Stomach (tissue), 4 donors: ENCODE measurements at regions not wholly inside any gene's neighbourhood (a gene's known extent, or its start where the extent isn't known, plus 50 kb on each side); places are given as distances from the start of the nearest gene placed in this dataset.
A peak's percentile ranks its signal among the peaks of the same experiment; 100 is the strongest.

Experiments
- EP300 ChIP-seq: sonication (generic); formaldehyde crosslinking; IDR thresholded peaks from one replicate; pipeline ENCODE4 v1.6.1; 2017; ENCODE audit warnings: antibody characterized with exemption
- POLR2A ChIP-seq, 4 donors: fragments of 450-650 bp; IDR thresholded peaks; one replicate each; pipeline ENCODE4 v1.6.1; 2016; ENCODE audit warnings: antibody characterized with exemption in 4 of 4, control low read depth in 2 of 4, mild to moderate bottlenecking in 1 of 4, moderate library complexity in 1 of 4
- TF ChIP-seq, protein P1 (sequence below), 7 experiments: fragments of 450-650 bp in 4 of 7; fragments of 200-600 bp in 3 of 7; sonication (generic) in 3 of 7; IDR thresholded peaks; one replicate each; pipeline ENCODE4 v1.5.1; 2016 to 2019; ENCODE audit warnings: antibody characterized with exemption in 7 of 7, control low read depth in 2 of 7, mild to moderate bottlenecking in 1 of 7

DNA sequence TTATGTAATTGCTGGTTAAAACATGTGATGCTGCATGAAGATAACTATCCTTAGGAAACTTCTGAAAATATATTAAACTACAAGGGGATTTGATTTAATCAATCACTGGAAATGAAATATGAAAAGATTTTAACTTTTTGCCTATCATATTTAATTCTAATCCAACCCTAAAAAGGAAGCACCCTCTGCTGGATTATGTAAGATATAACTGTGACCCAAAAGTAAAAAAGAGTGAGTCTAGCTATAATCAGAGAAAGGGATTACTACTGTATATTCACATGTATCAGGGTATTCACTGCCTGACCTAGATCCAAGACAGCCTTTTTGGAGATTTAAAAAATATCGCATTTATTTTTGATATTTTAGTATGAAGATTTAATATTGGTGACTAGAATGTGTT is 295.5 kb downstream of the MDFIC start:
- TF ChIP-seq POLR2A (IDR thresholded peaks at IDR 0.05) (no peak), EP300 (no peak)
- TF ChIP-seq, protein P1, sequence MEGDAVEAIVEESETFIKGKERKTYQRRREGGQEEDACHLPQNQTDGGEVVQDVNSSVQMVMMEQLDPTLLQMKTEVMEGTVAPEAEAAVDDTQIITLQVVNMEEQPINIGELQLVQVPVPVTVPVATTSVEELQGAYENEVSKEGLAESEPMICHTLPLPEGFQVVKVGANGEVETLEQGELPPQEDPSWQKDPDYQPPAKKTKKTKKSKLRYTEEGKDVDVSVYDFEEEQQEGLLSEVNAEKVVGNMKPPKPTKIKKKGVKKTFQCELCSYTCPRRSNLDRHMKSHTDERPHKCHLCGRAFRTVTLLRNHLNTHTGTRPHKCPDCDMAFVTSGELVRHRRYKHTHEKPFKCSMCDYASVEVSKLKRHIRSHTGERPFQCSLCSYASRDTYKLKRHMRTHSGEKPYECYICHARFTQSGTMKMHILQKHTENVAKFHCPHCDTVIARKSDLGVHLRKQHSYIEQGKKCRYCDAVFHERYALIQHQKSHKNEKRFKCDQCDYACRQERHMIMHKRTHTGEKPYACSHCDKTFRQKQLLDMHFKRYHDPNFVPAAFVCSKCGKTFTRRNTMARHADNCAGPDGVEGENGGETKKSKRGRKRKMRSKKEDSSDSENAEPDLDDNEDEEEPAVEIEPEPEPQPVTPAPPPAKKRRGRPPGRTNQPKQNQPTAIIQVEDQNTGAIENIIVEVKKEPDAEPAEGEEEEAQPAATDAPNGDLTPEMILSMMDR (IDR thresholded peaks at IDR 0.05): peak in 3 of 7 experiments; percentile 8 to 26 (median 14)
